Activated CD4-positive, alpha-beta T cell treated with anti-CD3 and anti-CD28 coated beads, Interleukin-2, Interleukin-4, amounts not matched to agents 100 ng/mL and 50 ng/mL, durations not matched to agents 16 hours and 8 hours (primary cell): ENCODE measurements at regions not wholly inside any gene's neighbourhood (a gene's known extent, or its start where the extent isn't known, plus 50 kb on each side); places are given as distances from the start of the nearest gene placed in this dataset.
"Not testable (repeated sequence)": the region's sequence is repeated elsewhere in the genome, so short reads cannot be mapped to it uniquely, and the experiment has no call there.

ENCODE experiments used
- DNase-seq: peaks from one replicate; pipeline ENCODE4 v3.0.0-alpha.2; 2020; ENCODE audit warnings: low spot score

- no peak for DNase-seq
Measured at GRCh38 chr16:64724339-64724738, 397.5 kb downstream of the CDH11 start.

GRCh38 chr16:64718486-64718885 is 403.4 kb downstream of the CDH11 start:
- DNase-seq: no peak

DNA sequence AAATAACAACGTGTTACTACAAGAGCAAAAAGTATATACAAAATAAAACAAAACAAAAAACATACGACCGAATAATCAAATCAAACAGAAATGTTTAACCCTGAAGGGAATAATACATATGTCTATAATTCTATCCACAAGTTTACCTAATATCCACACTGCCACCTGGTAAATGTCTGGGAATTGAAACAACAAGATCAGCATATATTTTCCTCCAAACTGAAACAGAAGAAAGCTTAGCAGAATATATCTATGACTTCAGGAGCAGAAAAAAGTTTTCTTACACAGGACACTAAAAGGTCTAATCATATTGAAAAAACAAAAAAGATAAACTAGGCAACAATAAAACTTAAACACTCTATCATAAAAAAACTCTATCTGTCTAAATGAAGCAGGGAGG is 404.0 kb downstream of the CDH11 start:
- DNase-seq: no peak

DNA sequence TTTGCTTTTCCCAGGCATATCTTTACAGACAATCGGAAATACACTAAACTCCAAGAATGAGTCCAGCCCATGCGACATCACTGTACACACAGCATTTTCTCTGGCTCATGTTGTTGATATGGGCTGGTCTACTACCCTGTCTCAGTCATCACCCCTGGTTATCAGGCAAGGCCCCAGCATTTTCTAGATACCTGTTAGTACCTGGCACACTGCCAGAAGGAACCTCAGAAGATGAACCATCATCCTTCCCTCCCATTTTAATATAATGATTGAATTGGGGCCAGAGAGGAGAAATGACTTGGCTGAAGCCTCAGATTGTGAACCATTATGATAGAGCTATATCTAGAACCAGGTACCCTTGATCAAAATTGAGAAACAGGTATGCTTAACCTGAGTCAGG is 406.2 kb downstream of the CDH11 start:
- no peak for DNase-seq

DNA sequence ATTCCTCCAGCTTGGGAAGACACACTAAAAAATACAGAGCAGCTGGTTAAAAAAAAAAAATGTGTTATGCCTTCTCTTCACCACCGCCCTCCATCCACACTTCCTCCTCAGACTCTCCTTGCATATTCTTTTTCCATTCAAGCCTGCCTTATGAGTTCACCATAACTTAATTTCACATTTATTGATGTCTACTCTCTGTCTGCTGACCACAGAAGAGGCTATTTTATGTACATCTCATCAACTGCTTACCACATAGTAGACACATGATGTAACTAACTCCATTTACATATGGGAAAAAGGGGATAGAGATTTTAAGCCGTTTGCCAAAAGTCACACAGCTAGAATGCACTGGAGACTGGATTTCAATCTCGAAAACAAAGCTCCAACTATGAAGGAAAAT is 409.8 kb downstream of the CDH11 start:
- no peak for DNase-seq

DNA sequence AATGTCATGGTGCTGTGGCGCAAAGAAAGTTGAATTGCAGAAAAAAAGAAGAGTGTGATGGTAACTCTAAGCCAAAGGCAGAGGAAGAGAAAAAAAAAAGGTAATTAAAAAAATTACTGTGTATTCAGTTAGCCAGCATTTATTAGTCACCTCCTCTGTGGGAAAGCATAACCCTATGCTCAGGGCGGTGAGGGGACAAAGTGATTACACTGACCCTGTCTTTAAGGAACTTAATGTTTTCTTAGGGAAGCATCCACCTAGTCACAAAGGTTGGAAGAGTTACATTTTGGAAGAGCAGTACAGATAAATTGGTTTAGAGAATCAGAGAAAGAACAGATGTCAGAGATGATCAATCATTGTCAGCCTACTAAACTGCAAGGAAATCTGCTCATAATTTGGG is 410.3 kb downstream of the CDH11 start:
- DNase-seq: no peak

DNA sequence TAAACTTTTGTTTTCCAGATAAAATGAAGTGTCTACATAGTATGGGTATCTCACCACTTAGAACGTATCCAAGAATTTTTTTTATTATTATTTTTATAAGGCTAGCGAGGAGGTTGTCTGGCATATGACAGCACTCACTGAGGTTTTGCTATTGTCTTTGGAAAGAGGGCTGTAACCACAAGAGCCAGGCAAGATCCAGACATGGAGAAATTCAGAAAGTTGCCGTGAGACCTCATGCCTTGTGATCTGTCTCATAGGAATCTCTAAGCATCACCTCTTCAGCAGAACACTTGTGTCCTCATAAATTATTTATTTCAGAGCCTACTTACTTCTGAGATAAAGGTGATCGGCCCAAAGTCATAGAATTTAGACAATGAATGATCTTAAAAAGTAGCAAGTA is 410.8 kb downstream of the CDH11 start:
- no peak for DNase-seq

- no peak for DNase-seq
Measured at GRCh38 chr16:64705443-64705842, 416.4 kb downstream of the CDH11 start.

GRCh38 chr16:64704386-64704785 is 417.5 kb downstream of the CDH11 start:
- no peak for DNase-seq

DNA sequence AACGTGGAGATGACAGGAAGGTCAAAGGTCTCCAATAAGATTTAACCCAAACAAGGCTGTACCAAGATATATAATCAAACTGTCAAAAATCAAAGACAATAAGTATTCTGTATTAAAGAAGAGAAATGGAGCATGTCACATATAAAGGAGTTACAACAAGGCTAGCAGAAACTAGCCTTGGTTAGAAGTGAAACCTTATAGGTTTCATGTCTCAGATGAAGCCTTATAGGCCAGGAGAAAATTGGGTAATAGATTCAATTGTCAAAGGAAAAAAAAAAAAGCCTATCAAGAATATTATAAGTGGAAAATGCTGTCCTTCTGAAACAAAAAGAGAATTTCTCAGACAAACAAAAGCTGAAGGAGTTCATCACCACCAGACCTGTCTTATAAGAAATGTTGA is 419.4 kb downstream of the CDH11 start:
- DNase-seq: no peak

DNA sequence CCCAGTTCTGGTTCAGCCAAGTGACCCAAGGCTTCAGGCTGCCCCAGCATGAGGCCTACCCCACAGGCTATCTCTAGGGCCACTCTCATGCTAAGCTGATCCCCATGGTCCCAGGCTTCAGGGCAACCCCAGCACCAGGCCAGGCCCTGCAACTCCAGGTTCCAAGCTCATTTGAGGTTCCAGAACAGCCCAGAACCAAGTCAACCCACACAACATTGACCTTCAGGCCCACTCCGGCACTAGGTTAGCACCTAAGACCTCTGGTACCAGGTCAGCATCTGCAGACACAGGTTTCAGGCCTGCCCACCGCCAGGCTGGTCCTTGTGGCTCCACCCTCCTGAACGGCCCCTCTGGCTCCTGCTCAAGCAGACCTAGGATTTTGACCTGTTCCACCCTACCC is 421.2 kb downstream of the CDH11 start:
- no peak for DNase-seq

GRCh38 chr16:64696866-64697265 is 425.0 kb downstream of the CDH11 start:
- no peak for DNase-seq

DNA sequence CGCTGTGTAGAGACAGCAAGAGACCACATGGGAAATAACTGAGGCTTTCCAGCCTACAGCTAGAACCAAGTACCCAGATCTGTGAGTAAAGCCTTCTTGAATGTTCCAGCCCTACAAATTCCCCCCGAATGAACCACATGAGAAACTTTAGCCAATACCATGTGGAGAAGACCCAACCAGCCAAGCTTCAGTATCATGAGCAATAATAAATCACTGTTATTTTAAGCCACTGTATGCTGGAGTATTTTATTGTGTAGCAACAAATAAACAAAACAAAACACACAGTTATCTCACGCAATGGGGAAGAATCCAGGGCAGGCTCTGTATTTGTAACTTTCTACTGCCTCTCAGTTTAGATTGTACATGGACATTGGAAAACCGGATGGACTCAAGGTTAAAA is 426.2 kb downstream of the CDH11 start:
- DNase-seq: no peak

- no peak for DNase-seq
Measured at GRCh38 chr16:64693946-64694345, 427.9 kb downstream of the CDH11 start.

- no peak for DNase-seq
Measured at GRCh38 chr16:64687786-64688185, 434.1 kb downstream of the CDH11 start.

DNA sequence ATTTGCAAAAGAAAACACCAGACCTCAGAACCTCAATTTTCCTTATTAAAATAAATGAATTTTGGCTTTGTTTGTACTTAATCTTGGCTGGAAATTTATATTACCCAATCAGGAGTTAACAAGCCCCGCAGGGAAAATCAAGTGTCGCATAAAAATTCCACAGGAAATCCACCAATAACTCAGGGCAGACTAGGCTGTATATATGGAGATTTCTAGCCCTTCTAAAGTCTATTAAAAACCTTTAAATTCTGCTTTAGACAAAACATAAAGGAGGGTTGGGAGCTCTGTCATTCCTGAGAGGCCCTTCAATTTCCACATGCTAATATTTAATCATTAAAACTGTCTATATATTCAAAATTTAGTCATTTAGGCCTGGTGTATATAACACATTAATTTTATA is 434.7 kb downstream of the CDH11 start:
- no peak for DNase-seq

GRCh38 chr16:64679976-64680690 is 441.7 kb downstream of the CDH11 start:
- no peak for DNase-seq

- no peak for DNase-seq
Measured at GRCh38 chr16:64669573-64669972, 452.3 kb downstream of the CDH11 start.

DNA sequence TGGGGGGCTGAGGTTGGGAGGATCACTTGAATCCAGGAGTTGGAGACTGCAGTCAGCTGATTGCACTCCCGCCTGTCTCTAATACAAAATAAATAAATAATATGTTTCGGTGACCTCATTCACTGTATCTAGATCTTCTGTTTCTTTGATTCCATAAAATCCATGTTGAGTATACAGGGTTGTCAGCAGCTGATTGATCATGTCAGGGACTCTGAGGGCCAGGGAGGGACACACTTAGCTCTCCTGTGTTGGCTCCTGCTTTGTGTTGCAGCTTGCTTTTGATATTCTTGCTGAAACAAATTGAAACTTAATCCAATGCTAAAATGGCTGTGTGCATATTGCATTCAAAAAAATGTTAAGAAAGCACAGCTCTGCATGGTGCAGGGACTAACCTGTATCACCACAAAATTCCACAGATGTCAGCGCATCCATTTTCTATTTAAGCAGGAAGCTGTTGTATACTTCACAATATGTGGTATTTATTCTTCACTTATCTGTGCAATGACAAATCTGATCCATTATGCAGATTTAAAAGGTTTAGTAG is 454.5 kb downstream of the CDH11 start:
- DNase-seq: no peak

GRCh38 chr16:64662312-64662711 is 459.6 kb downstream of the CDH11 start:
- DNase-seq: not testable (repeated sequence)

- no peak for DNase-seq
Measured at GRCh38 chr16:64659866-64660265, 462.0 kb downstream of the CDH11 start.

DNA sequence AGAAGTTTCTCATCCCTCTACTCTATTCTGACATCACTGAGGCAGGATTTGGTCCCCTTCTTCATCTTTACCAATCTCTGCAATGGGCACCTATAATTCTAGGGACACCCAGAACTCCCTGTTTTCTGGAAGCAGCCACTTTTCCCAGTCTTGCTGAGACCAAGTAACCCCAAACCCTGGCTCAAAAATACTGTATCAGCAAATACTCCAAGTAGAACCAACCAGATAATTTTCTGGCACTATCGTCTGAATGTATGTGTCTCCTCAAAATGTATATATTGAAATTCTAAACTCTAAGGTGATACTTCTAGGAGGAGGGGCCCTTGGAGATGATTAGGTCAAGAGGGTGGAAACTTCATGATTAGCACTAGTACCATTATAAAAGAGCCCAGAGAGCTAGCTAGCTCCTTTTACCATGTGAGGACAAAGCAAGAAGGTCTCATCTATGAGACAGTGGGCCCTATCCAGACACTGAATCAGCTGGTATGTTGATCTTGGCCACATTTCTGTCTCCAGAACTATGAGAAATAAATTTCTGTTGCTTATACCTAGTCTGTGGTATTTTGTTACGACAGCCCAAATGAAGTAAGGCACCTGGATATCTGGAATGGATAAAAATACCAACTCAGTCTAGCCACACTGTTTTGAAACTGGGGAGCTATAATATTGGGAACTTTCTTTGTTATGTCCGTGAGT is 464.4 kb downstream of the CDH11 start:
- DNase-seq: no peak

DNA sequence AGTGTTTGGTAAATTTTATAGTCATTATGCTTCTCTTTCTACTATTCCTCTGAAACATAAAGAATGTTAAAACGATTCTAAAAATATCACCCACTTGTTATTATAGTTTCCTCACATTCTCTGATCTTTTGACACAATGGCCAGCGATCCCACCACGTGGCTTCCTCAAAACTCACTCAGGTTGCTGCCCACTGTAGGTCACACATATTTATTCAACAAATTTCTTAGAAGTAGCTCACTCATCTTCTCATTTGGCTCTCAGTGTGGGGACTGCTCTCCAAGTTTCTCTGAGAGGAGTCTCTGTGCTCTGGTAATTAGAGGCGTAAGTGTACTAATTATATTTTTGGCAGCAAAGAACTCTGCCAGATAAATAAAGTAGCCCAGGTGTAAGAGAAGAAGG is 465.4 kb downstream of the CDH11 start:
- DNase-seq: no peak

DNA sequence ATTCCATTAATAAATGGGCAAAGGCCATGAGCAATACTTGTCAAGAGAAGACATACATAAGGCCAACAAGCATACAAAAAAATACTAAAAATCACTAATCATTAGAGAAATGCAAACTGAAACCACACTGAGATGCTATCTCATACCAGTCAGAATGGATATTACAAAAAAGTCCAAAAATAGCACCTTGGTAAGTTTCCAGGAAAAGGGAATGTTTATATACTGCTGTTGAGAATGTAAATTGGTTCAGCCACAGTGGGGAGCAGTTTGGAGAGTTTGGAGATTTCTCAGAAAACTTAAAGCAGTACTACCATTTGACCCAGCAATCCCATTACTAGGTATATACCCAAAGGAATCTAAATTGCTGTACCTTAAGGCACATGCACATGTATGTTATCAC is 467.7 kb downstream of the CDH11 start:
- DNase-seq: no peak
